ENCODE measurements at regions not wholly inside any gene's neighbourhood (a gene's known extent, or its start where the extent isn't known, plus 50 kb on each side); places are given as distances from the start of the nearest gene placed in this dataset.

DNA sequence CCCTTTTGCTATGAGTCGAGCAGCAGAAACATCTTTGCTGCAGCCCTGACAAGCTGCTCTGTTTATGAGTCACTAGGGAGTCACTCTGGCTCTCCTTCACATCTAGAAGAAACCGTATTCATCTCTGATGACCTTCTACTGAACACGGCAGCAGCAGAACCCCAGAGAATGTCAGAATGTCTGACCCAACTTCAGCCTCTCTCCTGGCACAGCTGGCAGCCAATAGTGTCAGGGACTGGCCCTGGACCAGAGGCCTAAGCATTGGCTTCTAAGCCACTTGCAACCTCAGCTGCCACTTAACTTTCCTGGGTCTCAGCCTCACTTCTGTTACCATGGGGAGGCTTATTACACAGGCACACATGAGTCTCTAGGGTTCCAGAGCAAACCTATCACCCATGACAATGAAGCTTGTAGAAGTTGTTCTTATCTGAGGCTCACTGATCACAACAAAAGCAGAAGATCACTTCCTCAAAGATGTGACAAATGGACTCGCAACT lies 184.1 kb upstream of the TLE3 start:
- TF ChIP-seq CTCF (IDR thresholded peaks at IDR 0.05; ENCODE audit: extremely low read depth, insufficient read depth, missing control alignments) = no peak
- in situ Hi-C loops (cut with MboI; ENCODE audit: low pct_unique_long_range_greater_than_20kb, low sequenced_read_pairs, unreplicated experiment) = no loop called here
- no peak for DNase-seq (ENCODE audit: low spot score)

- in situ Hi-C loops (cut with MboI; ENCODE audit: low pct_unique_long_range_greater_than_20kb, low sequenced_read_pairs, unreplicated experiment) = no loop called here
- TF ChIP-seq CTCF (IDR thresholded peaks at IDR 0.05; ENCODE audit: extremely low read depth, insufficient read depth, missing control alignments) = no peak
- DNase-seq (ENCODE audit: low spot score) = no peak
Measured at GRCh38 chr15:70281261-70281810, 183.6 kb upstream of the TLE3 start.

GRCh38 chr15:70280781-70281180 lies 183.1 kb upstream of the TLE3 start:
- TF ChIP-seq CTCF (IDR thresholded peaks at IDR 0.05; ENCODE audit: extremely low read depth, insufficient read depth, missing control alignments) = no peak
- no peak for DNase-seq (ENCODE audit: low spot score)
- in situ Hi-C loops (cut with MboI; ENCODE audit: low pct_unique_long_range_greater_than_20kb, low sequenced_read_pairs, unreplicated experiment) = no loop called here

GRCh38 chr15:70279096-70279495 lies 181.4 kb upstream of the TLE3 start:
- in situ Hi-C loops (cut with MboI; ENCODE audit: low pct_unique_long_range_greater_than_20kb, low sequenced_read_pairs, unreplicated experiment) = no loop called here
- TF ChIP-seq CTCF (IDR thresholded peaks at IDR 0.05; ENCODE audit: extremely low read depth, insufficient read depth, missing control alignments) = no peak
- DNase-seq (ENCODE audit: low spot score) = no peak

- no peak for TF ChIP-seq CTCF (IDR thresholded peaks at IDR 0.05; ENCODE audit: extremely low read depth, insufficient read depth, missing control alignments)
- in situ Hi-C loops (cut with MboI; ENCODE audit: low pct_unique_long_range_greater_than_20kb, low sequenced_read_pairs, unreplicated experiment) = no loop called here
- DNase-seq (ENCODE audit: low spot score) = no peak
Measured at GRCh38 chr15:70278644-70279043, 180.9 kb upstream of the TLE3 start.

DNA sequence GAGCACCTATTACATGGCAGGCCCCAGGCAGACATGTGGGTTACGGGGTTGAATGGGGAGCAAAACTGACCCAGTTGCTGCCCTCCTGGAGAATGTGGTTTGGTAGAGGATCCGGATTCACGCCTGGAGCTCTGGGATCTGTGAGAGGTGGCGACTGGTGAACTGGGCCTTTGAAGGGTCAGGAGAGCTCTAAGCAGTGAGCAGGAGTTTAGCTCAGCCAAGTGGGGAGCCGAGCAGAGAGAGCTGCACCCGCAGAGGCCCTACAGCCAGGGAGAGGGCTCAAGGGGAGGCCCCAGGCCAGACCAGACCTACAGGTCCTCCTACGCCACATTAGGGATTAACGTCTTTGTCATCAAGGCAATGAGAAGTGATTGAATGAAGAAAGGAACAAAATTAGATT lies 179.8 kb upstream of the TLE3 start:
- in situ Hi-C loops (cut with MboI; ENCODE audit: low pct_unique_long_range_greater_than_20kb, low sequenced_read_pairs, unreplicated experiment) = no loop called here
- no peak for TF ChIP-seq CTCF (IDR thresholded peaks at IDR 0.05; ENCODE audit: extremely low read depth, insufficient read depth, missing control alignments)
- DNase-seq (ENCODE audit: low spot score) = no peak

GRCh38 chr15:70276401-70276800 lies 178.7 kb upstream of the TLE3 start:
- TF ChIP-seq CTCF (IDR thresholded peaks at IDR 0.05; ENCODE audit: extremely low read depth, insufficient read depth, missing control alignments) = no peak
- DNase-seq (ENCODE audit: low spot score) = no peak
- in situ Hi-C loops (cut with MboI; ENCODE audit: low pct_unique_long_range_greater_than_20kb, low sequenced_read_pairs, unreplicated experiment) = no loop called here

Data from GM13977 (cell line).